NCI-H1105 (cell line): ENCODE measurements at regions not wholly inside any gene's neighbourhood (a gene's known extent, or its start where the extent isn't known, plus 50 kb on each side); places are given as distances from the start of the nearest gene placed in this dataset.

Experiments
- DNase-seq: peaks from one replicate; lab custom pipeline; 2025; lab: John Stamatoyannopoulos, UW

- no peak for DNase-seq
These were observed 111.1 kb upstream of the ARHGAP5 start for GRCh38 chr14:31965735-31966598.

DNA sequence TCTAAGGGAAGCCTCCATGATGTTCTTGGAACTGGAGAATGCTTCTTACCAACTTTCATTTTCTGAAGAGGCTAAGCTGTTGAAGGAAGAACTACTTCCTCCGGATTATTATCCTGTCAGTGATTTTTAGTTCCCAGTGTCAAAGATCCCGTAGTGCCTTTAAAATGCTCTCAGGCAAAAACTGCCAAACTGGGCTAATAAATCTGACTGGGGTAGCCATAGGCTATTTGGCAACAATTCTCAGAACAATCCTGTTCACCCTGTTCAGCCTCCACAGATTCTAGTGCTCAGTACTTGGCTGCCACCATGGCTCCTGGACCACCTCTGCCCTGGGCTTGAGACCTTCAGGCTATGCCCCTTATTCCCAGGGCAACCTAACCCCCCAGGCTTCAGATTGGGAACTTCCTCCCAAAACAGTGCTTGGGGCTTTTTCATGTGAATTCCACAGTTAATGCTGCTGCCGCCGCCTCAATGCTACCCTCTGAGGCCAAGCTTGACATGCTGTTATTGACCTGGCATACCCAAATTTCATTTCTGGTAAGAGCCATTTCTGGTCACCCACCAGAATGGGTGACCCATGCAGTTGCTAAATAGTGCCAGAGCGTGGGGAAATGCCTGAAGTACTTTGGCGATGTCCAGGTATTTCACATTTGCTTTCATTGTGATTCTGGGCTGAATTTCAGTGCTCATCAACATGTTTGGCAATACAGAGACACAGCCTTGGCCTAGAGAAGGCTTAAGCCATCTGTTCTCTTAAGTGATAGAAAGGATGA lies 110.0 kb upstream of the ARHGAP5 start:
- no peak for DNase-seq

DNA sequence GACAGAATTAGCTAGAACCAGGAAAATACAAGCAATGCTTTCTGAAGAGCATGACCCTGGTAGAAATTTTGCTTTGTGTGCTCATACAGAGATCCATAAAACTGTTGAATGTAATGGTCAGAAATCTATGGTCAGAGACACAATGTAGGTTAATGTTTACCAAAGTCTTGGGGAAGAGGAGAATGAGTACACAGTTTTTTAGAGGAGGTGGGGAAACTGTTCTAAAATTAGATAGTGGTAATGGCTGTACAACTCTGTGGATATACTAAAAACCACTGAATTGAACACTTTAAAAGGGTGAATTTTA lies 109.5 kb upstream of the ARHGAP5 start:
- DNase-seq, result no peak

DNA sequence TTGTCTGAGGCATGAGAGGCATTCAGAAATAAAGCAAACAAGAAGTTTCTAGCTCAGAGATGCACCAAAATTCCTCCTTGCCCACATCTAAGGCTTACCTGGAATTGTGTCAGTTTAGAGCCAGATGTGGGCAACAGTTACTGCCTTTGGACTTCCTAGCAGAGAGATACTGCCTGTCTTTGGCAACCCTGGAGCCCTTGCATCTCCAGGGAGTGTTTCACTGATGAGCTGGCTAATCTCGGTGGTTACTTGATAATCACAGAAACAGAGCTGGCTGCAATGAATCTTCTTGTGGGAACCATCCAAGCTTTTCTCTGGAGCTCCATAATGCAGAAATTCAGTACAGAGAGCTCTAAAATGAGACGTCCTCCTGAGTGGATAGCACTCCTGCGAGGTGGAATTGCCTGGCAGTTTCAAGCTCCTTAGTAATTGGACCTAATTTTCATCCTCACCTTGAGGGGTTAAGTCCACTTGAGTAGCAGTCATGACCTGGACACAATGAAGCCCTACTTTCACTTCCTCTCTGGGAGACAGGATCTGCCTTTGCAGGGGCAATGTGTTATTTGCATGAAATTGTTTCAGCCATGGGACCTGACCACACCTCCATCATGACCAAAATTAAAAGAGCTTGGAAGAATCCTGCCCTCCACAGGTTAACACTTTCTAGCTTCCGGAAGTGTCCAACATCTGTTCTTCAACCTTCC lies 108.8 kb upstream of the ARHGAP5 start:
- DNase-seq, result no peak

DNA sequence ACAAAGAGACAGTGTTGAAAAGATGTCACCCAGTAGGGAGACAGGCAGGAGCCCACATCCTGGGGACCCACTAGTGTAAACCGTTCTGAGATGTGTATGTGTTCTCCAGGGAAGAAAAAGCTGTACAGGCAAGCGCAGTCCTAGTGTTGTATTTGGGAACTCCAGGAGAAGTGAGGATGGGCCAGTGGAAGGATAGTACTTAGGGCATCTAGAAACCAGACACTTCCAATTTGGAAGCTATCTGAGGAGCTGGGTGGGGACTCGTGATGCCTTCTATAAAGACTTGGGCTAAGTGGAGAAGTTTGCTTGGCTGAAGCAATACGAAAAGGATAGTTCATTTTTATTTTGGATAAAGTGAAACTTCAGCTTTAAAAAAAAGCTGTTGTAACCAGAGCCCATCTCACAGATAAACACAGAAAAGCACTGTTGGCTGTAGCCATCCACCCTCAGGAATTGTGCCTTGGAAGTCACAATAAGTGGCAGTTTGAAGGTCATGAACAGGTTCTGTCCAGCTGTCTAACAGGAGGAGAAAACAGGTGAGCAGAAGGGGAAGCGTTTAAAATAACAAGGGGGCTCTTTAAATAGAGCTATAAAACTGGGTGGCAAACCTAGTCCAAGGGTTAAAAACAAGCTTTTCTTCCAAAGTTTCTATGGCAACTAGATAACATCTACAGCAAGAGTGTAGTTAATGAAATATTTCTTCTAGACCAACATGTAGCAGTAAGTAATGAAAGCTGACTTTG lies 108.0 kb upstream of the ARHGAP5 start:
- DNase-seq, result no peak

GRCh38 chr14:31969699-31970240 lies 107.3 kb upstream of the ARHGAP5 start:
- no peak for DNase-seq

DNA sequence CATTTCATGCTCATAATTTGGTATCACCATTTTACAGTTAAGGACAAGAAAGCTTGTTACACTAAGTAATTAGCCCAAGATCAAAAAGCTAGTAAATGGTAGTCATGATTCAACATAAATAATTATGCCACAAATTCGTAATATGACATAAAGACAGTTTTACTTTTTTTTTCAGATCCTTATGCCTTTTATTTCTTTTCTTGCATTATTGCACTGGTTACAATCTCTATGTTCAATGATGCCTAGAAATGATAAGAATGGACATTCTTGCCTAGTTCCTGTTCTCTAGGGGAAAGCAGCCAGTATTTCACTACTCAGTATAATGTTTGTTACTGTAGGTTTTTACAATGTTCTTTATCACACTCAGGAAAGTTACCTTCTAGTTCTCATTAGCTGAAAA lies 106.4 kb upstream of the ARHGAP5 start:
- DNase-seq, result no peak

- no peak for DNase-seq
These were observed 105.5 kb upstream of the ARHGAP5 start for GRCh38 chr14:31971612-31972011.

- DNase-seq, result peak; percentile 2
These were observed 100.0 kb upstream of the ARHGAP5 start for GRCh38 chr14:31977001-31977556.

GRCh38 chr14:31978423-31978822 lies 98.7 kb upstream of the ARHGAP5 start:
- no peak for DNase-seq

DNA sequence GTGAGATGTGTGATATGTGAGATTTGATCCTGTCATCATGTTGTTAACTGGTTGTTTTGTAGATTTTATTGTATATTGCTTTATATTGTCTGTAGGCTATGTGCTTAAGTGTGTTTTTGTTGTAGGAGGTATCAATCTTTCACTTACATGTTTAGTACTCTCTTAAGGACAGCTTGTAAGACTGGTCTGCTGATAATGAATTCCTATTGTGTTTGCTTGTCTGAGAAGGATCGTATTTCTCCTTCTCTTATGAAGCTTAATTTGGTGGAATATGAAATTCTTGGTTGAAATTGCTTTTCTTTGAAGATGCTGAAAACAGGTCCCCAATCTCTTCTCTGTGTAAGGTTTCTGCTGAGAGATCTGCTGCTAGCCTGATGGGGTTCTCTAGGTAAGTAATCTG lies 94.5 kb upstream of the ARHGAP5 start:
- no peak for DNase-seq

DNA sequence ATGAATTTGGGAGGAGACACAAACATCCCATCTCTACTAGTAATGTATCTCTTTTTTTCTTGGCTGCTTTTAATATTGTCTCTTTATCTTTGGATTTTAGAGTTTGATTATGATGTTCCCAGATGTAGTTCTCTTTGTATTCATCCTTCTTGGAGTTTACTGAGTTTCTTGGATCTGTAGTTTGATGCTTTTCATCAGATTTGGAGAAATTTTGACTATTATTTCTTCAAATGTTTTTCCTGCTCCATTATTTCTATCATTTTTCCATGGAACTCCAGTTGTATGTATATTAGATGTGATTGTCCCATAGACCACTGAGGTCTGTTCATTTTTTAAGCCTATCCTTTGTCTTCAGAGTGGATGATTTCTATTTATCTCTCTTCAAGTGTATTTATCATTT lies 90.7 kb upstream of the ARHGAP5 start:
- no peak for DNase-seq

DNA sequence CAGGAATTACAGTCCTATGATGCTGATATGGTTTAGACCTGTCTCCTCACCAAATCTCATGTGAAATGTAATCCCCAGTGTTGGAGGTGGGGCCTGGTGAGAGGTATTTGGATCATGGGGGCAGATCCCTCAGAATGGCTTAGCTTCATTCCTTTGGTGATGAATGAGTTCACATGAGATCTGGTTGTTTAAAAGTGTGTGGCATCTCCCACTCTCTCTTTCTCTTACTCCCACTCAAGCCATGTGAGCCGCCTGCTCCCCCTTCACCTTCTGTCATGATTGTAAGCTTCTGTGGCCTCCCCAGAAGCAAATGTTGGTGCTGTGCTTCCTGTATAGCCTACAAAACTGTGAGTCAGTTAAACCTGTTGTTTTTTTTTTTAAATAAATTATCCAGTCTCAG lies 89.4 kb upstream of the ARHGAP5 start:
- DNase-seq, result no peak

DNA sequence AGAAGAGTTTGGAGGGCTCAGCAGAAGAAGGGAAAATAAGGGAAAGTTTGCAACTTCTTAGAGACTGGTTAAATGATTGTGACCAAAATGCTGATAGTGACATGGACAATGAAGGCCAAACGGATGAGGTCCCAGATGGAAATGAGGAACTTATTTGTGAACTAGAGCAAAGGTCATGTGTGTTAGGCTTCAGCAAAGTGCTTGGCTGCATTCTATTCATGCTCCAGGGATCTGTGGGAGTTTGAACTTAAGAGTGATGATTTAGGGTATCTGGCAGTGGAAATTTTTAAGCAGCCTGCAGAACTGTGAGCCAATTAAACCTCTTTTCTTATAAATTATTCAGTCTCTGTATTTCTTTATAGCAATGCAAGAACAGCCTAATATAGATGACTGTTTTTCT lies 88.9 kb upstream of the ARHGAP5 start:
- no peak for DNase-seq

- DNase-seq, result no peak
These were observed 86.8 kb upstream of the ARHGAP5 start for GRCh38 chr14:31990183-31990857.

- no peak for DNase-seq
These were observed 86.1 kb upstream of the ARHGAP5 start for GRCh38 chr14:31990926-31991572.

DNA sequence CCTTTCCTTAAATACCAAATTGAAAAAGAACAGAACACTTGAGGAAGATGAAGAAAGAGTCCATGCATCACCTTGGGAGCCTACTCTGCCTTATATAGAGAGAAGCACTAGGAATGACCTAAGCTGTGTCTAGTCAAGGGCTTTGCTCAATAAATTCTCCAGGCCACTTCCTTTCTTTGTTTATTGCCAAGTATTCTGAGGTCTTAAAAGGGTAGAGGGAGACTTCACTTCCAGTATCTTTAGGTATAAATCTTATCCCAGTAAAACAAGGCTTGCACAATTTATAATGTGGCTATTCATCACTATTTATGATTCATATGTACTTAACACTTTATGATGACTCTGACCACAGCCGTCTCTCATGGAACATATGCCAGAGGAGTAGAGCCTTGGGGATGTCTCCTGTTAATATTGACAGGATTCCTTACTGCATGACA lies 85.1 kb upstream of the ARHGAP5 start:
- DNase-seq, result no peak

DNA sequence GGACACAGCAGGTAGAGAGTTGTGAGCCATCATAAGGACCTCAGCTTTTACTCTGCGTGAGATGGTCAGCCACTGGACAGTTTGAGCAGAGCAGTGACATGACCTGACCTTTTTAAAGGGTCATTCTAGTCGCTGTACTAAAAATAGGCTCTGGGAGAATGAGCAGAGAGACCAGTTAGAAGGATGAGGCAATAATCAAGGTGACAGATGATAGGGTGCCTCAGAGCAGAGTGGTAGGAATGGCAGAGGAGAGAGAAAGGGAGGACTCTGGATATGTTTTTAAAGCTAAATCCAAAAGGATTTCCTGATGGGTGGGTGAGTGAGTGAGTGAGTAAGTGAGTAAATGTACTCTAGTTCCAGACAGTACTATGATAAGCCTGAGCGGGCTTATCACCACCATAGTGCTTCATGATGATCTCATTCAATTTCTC lies 83.6 kb upstream of the ARHGAP5 start:
- DNase-seq, result no peak

DNA sequence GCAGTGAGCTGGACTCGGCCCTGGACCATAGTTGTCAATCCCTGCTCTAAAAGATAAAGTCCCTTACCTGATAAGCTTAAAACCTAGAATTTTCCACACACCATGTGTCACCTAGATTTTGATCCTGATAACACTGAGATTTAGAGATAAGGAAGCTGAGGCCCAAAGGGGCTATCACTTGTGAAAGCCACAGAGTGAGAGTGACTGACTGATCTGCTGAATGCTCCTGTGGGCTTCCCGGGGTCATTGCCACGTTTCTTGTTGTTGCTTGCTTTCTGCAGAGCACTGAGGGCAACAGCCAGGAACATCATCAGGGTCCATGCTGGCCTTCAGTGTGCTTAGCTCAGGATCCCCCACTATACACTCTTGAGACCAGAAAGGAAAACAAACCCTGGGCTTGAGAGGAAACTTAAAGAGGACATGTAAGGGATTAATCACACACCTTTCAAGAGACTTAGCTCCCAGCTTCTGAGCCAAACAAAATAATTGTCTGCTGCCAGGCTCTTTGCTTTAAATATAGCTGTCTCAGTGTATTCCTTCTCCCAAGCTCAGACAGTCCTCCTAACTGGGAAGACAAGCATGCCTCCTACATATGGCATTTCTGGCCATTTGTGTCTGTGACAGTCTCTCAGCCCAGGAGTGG lies 82.6 kb upstream of the ARHGAP5 start:
- no peak for DNase-seq

- DNase-seq, result no peak
These were observed 73.5 kb upstream of the ARHGAP5 start for GRCh38 chr14:32003585-32003984.
